ENCODE measurements at regions not wholly inside any gene's neighbourhood (a gene's known extent, or its start where the extent isn't known, plus 50 kb on each side); places are given as distances from the start of the nearest gene placed in this dataset.

DNA sequence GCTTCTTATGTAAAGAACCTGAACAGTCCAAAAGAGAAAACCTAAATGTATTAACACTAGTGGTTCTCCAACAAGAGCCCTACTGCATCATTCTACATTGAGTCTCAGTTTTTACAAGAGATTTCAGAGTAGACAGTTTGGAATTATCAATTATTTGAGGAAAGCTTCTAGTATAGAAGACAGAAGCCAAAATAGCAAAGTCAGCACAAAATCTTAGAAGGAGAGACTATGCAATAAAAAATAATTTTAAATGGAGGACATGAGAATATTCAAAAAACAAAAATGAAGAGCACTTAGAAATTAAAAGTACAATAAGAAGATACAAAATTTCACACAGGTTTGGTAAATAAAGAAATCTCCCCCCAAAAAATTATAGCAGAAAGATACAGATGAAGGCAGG is 406.3 kb upstream of the USP15 start:
- TF ChIP-seq, protein P1, sequence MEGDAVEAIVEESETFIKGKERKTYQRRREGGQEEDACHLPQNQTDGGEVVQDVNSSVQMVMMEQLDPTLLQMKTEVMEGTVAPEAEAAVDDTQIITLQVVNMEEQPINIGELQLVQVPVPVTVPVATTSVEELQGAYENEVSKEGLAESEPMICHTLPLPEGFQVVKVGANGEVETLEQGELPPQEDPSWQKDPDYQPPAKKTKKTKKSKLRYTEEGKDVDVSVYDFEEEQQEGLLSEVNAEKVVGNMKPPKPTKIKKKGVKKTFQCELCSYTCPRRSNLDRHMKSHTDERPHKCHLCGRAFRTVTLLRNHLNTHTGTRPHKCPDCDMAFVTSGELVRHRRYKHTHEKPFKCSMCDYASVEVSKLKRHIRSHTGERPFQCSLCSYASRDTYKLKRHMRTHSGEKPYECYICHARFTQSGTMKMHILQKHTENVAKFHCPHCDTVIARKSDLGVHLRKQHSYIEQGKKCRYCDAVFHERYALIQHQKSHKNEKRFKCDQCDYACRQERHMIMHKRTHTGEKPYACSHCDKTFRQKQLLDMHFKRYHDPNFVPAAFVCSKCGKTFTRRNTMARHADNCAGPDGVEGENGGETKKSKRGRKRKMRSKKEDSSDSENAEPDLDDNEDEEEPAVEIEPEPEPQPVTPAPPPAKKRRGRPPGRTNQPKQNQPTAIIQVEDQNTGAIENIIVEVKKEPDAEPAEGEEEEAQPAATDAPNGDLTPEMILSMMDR (IDR thresholded peaks at IDR 0.05; ENCODE audit: low read depth, low read length, poor library complexity, severe bottlenecking), result no peak
- no peak for TF ChIP-seq EZH2phosphoT487 (IDR thresholded peaks at IDR 0.05; ENCODE audit: borderline replicate concordance, low read length)

All from DOHH2 (cell line).